T-helper 1 cell (primary cell): ENCODE measurements at regions not wholly inside any gene's neighbourhood (a gene's known extent, or its start where the extent isn't known, plus 50 kb on each side); places are given as distances from the start of the nearest gene placed in this dataset.
"Not testable (repeated sequence)": the region's sequence is repeated elsewhere in the genome, so short reads cannot be mapped to it uniquely, and the experiment has no call there.

Experiments used
- DNase-seq, 5 donors: peaks; one replicate each; pipeline ENCODE4 v3.0.0-alpha.2; 2012 to 2020

DNA sequence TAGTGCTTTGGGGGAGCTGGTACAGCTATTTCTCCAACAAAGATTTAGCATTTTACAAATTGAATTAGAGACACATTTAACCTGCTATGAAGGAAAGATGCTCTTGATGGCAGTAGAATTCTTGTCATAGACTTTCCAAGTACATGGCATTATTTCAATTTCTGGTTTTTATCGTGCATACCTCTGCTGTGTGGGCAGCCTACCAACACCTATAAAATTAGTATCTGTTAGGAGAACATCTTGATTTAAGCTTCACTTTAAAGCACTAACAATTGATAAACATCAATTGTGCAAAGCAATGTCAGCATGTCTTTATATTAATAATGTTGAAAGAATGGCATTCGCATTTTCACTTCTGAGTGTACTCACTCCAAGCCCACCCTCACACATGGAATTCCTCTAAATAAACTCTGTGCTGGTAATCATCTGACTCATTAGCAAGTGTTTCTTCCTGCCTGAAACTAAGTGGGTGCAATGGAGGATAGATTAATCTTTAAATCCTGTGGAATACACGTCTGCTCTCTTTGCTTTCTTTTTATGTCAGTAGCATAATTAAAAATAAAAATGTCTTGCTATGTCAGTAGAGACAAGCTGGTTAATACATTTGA is 279.8 kb upstream of the MAGEB18 start:
- no peak for DNase-seq

DNA sequence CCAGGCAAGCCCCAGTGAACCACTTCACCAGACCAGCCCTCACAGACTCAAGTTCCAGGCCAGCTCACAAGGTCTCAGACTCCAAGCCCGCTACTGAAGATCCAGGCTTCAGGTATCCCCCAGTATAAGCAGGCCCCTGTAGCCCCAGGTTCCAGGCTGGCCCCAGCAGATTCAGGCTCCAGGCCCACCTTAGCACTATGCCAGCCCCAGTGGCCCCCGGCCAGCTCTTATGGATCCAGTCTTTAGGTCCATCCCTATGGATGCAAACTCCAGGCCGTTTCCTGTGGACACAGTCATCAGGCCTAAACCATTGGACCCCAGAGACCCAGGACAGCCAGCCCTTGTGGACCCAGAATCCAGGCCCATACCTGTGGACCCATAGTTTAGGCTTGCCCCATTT is 277.8 kb upstream of the MAGEB18 start:
- DNase-seq: no peak

DNA sequence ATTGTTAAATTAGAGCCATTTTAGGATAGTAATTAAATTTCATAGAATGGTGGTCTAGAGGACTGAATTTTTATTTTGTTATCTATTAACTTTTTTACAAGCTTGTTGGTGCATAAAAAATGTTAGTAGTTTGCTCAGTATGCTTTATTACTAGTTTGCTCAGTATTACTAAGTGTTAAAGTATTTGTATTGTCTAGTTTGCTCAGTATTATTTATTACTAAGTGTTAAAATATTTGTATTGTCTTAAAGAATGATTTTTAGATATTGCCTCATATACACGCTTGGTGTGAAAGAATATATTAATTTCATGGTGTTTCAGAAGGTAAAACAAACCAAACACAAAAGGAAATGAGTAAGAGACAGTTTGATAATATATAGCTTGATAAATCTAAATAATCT is 268.4 kb upstream of the MAGEB18 start:
- no peak for DNase-seq

DNA sequence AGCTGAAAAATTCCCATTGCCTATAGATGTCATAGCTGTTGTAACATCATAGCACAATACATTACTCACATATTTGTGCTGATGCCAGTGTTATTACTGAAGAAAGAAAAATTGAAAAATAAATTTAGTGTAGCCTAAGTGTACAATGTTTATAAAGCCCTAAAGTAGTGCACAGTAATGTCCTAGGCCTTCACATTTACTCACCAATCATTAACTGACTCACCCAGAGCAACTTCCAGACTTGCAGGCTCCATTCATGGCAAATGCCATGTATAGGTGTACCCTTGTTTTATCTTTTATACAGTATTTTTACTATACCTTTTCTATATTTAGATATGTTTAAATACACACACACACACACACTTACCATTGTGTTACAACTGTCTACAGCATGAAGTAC is 265.4 kb upstream of the MAGEB18 start:
- DNase-seq: no peak

DNA sequence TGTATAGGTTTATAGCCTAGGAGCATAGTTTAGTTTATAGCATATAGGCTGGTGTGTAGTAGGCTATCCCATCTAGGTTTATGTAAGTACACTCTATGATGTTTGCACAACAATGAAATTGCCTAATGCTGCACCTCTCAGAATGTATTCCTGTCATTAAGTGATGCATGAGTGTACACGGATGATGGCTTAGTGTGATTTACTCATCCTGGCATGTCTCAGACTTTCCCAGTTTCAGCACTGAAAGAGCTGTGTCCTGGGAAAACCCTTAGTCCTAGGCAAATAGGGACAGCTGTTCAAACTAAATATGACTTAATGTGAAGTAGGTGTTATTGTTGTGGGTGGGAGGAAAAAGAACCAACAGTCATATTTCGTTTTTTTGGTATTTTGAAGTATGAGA is 264.9 kb upstream of the MAGEB18 start:
- no peak for DNase-seq

DNA sequence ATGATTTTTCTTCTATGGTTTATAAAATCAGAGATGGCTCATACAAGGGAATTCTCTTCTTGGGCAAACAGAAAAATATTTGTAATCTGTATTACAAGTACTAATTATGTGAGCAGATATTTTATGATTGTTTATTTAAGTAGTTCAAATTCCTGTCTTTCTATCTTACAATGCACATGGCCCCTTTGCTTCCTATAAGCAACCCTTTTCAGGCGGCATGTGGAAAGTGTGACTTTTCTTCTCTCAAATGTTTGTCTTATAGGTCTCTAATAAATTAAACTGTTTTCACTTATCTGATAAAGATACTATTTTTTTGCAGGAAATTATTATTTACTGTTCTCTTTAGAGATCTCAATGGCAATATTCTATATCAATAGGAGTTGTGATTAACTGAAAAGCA is 259.3 kb upstream of the MAGEB18 start:
- no peak for DNase-seq

DNA sequence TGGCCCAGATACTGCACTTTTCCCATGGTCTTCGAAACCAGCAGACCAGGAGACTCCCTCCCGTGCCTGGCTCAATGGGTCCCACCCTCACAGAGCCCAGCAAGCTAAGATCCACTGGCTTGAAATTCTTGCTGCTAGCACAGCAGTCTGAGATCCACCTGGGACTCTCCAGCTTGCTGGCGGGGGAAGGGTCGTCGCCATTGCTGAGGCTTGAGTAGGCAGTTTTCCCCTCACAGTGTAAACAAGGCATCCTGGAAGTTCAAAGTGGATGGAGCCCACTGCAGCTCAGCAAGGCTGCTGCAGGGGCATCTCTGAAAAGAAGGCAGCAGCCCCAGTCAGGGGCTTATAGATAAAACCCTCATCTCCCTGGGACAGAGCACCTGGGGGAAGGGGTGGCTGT is 255.6 kb upstream of the MAGEB18 start:
- not testable (repeated sequence) for DNase-seq

DNA sequence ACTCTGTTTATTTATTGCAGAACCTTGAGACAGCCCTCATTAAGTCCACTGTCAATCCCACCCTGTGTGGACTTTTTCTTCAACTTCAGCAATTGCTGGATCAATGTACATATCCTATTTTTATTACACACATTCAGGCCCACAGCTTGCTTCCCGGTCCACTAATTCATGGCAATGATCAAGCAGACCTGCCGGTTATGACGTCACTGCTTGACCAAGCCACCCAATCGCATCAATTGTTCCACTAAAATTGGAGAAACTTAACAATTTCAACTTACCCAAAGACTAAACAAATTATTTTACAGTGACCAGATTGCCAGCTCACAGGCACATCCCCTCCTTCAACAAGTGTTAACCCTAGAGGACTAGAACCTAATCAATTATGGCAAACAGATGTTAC is 240.4 kb upstream of the MAGEB18 start:
- DNase-seq: no peak

DNA sequence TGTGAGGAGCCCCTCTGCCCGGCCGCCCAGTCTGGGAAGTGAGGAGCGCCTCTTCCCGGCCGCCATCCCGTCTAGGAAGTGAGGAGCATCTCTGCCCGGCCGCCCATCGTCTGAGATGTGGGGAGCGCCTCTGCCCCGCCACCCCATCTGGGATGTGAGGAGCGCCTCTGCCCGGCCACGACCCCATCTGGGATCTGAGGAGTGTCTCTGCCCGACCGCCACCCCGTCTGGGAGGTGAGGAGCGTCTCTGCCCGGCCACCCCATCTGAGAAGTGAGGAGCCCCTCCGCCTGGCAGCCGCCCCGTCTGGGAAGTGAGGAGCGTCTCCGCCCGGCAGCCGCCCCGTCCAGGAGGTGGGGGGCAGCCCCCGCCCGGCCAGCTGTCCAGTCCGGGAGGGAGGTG is 232.4 kb upstream of the MAGEB18 start:
- not testable (repeated sequence) for DNase-seq

DNA sequence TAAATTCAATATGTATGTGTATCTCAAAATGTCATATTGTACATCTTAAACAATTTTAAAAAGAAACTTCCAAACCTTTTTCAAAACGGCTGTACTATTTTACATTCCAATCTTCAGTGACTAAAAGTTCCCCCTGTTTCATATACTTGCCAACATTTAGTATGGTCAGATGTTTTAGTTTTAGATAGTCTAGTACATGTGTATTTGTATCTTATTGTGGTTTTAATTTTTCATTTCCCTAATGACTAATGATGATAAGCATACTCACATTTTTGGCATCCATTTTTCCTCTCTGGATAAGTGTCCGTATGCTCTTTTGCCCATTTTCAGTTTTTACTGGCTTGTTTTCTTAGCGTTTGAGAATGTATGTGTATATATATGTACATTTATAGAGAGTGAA is 212.2 kb upstream of the MAGEB18 start:
- DNase-seq: no peak

DNA sequence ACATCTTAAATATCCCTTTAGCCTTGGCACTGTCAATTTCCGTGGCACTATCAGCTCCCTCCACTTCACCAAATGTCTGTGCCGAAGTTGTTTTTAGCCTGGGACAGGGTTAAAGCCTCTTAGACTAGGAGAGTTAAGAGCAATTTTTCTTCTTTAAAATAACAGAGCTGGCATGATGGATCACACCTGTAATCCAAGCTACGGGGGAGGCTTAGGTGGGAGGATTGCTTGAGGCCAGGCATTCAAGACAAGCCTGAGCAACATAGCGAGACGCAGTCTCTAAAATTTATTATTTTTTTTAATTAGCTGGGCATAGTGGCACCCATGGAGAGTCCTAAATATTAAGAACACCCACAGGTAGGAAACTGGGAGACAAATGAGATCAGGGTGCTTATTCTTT is 209.8 kb upstream of the MAGEB18 start:
- no peak for DNase-seq

DNA sequence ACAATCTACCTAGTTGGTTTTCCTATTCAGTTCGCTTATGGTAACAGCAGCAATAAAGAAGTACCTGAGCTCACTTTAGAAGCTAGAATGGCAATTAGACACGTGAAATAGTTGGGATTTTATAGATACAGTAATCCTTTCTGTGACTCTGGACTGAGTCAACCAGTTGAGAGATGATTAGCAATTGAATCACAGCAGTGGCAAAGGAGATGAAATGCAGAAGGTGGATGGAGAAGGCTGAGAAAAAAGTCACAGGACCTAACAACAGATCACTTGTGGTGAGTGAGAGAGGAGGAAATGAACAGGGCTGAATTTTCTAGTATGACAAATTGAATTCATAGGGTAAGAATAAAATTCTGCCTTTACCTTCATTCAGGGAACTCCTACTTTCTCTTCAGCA is 197.1 kb upstream of the MAGEB18 start:
- DNase-seq: no peak

DNA sequence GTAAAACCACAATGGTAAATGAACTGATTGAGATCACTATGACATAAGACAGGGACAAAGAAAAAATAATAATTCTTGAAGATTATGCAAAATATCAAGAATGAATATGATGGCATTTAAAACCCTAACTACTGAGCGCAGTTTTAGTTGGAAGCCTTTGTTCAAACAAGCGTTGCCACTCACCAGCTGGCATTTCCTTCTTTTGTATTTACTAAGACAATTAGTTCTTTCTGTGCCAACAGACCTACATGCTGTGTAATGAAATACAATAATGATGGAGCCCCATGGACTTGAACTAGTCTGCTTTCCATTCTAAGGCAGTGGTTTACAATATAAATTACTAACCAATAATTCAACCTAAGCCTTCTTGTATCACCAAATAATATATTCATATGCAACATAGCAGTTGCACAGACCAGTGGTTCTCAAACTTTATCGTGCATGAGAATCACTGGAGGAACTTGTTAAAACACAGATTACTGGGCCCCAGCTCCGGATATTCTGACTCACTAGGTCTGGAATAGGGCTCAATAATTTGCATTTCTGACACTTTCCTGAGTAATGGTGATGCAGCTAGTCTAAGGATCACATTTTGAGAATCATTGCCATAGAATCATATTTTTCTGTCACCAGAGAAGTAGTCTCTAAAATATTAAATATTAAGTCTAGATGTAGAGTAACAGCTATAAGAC is 196.4 kb upstream of the MAGEB18 start:
- no peak for DNase-seq

DNA sequence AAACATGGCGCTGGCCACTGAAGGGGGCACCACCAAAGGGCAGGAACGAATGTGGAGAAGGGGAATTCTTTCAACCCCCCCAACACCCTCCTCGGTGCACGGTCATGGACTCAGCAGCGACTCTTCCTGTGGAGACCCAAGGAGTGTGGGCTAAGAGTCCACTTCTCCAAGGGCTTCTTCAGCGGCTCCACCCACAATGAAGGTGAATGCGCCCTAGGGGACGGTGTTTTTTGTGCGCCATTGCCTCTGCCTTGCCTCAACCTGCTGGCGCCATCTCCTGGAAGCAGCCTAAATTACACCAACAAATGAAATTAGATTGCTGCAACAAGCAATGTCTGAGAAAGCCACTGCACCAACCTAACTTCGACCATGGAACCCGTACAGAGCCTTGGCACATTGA is 169.2 kb upstream of the MAGEB18 start:
- peak in 1 of 5 donors; percentile 5 for DNase-seq

DNA sequence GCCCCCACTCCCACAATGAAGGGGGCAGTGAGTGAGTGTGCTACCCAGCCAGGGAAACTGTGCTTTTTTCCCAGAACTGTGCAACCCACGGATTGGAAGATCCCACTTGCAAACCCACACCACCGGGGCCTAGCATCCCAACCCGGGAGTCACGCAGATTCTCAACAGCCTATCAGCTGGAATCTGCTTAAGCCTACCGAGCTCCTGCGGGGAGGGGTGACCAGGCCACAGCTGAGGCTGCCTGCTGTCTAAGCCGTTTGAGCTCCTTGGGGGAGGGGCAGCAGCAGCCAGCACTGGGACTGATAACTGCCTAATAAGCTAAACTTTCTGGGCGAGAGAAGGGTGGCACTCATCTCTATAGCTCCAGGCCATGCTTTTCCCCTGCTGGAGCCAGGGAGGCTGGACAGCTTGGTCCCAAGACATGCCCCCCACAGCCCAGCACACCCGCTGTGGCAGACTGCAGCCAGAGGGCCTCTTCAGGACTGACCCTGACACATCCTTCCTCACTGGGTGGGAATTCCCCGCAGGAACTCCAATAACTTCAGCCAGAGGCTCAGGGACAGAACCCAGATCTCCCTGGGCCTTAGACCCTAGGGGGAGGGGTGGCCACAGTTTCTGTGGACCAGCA is 161.3 kb upstream of the MAGEB18 start:
- DNase-seq: no peak

DNA sequence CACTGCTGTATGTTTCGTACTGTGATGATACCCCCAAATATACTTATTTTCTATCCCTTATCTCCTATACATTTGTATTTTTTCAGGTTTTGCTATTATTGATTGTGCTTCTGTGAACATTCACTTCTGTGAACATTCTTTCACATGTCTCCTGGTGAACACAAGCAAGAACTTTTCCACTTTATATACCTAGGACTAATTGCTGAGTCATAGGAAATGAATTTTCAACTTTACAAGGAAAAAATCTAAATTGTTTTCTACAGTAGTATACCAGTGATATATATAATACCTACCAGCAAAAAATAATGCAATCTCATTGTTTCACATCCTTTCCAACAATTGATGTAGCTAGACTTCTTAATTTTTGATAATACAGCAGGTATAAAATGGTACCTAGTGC is 139.5 kb upstream of the MAGEB18 start:
- no peak for DNase-seq

DNA sequence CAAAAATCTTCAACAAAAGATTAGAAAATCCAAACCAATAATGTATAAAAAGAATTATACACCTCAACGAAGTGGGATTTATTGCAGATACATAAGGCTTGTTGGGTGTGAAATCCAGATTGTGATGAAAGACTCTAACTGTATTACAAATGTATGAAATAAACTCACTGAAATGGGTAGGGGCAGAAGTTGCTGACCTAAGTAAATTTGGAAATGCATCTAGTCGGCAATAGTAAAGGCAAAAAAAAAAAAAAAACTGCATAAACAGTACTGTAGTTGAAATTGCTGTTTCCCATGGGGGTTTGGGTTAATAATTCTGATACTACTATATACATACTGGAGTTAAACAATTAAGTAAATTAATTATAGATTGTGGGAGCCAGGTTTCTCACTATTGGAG is 130.7 kb upstream of the MAGEB18 start:
- DNase-seq: no peak

DNA sequence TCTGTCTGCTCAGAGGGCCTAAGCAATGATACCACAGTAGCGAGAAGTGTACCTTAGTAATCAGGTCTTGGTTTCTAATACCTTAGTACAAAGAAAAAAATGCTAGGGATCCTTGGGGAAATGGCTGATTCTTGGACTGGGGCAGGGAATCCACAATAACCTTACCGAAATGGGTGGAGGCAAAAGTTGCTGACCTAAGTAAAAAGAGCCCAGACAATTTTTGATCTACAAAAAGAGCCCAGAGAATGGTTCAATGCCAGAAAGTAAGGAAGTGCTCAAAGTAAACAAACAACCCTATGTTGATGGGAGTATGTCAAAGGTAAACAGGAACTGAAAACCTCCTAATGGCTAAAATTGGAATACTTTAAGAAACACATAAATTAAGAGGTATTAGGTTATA is 130.1 kb upstream of the MAGEB18 start:
- no peak for DNase-seq

DNA sequence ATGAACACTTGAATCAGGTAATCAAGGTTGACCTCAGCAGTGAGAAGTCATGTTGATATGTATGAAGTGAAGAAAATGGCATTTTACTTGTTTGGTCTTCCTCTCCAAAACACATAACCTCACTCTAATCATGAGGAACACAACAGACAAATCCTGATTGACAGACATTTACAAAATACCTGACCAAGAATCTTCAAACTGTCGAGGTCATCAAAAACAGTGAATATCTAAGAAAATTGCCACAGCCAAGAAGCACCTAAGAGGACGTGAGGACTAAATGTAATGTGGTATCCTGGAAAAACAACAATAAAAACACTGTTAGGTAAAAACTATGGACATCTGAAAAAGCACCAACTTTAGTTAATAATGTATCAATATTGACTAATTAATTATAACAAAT is 129.5 kb upstream of the MAGEB18 start:
- no peak for DNase-seq

DNA sequence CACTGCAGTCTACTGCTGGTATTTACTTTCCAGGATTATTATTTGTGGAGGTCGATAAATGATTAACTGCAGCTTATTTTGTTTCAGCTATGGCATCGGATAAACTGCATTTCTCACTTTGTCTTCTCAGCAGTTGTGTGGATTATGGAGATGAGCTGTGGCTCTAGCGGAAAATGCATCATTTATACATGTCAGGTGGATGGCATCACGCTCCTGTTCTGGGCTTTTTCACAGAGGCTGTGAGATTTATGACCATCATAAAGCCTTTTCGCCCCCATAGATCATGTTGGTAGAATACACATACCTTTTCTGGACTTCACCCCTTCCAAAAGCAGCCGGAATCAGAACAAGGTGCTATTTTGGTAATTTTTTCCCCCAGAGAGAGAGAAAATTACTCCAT is 118.8 kb upstream of the MAGEB18 start:
- no peak for DNase-seq

DNA sequence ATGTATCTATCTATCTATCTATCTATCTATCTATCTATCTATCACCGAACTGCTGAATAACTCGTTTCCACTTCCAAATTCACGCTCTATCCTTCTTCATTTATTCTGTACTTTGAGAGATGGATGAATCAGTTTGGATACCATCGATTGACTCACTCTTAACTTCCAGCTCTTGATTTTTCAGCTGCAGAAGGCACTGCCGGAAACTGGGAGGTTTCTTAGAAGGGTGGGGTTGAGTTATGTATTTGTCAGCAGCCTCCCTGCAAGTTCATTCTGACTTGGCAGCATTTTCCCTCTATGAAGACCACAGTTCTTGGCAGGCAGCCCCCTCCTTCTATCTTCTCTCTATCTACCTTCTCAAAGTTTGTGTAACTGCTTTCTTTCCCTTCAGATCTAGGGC is 112.0 kb upstream of the MAGEB18 start:
- DNase-seq: no peak

DNA sequence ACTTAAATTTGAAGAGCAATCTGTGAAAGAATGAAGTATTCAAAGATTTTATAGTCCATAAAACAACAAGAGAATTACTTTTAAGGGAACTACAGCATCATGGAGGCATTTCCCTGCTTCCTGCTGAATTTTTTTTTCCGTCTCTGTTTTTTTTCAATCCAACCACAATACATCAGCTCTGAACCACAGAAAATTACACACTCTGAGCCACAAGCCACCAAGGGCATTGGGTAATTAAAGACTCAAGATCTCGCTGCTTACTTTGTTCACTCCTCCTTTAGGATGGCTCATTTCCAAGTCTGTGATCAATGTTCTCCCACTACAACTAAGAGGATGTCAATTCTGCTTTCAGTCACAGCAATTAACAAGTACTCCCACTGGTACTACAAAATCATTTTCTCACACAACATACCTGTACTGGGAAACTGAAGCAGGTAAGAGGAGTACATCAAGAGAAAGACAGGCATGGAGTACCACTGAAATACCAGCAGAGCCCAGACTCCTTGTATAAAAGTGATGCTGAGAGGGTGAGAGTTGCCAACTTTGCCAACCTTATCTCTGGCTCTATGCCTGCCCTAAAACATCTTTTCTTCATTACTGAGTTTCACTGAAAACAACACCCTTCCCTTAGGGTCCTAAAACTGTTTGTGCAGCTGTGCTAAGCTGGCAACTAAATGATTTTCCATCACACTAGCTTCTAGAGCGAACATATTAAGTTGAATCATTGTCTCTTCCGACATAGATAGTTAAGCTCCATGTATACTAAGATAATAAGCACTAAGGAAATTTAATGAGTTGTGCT is 105.8 kb upstream of the MAGEB18 start:
- DNase-seq: no peak

DNA sequence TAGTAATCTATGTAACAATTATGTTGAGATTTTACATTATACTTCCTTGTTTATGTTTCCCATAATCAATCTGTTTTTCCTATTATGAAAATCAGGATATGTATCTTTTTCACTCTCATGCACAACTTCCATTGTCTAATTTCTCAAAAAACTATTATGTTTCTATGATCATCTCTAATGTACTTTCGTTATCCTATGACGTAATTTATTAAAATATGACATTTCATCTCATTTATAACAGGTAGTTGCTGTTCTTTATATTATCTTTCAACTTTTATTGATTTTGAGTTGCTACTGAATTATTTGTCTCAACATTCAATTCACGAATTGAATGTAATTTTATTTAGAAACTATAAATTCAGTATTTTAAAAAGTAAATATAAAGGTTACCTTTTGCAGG is 100.8 kb upstream of the MAGEB18 start:
- DNase-seq: no peak

DNA sequence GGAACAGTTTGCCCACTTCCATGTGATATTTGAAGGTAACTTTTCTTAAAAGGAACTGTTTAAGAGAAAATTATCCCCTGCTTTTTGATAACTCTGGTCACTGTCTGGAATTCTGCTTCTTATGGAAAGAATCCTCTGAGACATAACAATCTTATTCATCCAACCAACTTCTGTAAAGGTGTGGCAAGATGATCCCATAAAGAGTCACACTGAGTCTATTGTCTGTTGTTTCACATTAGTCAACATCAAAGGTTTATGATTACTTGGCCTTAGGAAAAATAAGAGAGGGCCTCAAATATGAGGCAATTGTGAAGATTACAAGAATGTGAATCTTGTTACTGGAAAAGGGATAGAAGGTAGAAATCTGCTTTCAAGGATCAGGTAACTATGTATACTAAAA is 88.0 kb upstream of the MAGEB18 start:
- DNase-seq: no peak
